GM18526 (cell line): ENCODE measurements at regions not wholly inside any gene's neighbourhood (a gene's known extent, or its start where the extent isn't known, plus 50 kb on each side); places are given as distances from the start of the nearest gene placed in this dataset.

Source experiments
- POLR2A ChIP-seq: IDR thresholded peaks from 3 replicates; pipeline ENCODE4 v1.6.1; 2011; ENCODE audit not compliant: insufficient read length; ENCODE audit errors: extremely low read depth

GRCh38 chr7:155204744-155205367, 92.8 kb upstream of the INSIG1 start:
- TF ChIP-seq POLR2A = no peak

- peak; percentile 67 for TF ChIP-seq POLR2A
These were observed 92.0 kb upstream of the INSIG1 start for GRCh38 chr7:155205368-155206317.

DNA sequence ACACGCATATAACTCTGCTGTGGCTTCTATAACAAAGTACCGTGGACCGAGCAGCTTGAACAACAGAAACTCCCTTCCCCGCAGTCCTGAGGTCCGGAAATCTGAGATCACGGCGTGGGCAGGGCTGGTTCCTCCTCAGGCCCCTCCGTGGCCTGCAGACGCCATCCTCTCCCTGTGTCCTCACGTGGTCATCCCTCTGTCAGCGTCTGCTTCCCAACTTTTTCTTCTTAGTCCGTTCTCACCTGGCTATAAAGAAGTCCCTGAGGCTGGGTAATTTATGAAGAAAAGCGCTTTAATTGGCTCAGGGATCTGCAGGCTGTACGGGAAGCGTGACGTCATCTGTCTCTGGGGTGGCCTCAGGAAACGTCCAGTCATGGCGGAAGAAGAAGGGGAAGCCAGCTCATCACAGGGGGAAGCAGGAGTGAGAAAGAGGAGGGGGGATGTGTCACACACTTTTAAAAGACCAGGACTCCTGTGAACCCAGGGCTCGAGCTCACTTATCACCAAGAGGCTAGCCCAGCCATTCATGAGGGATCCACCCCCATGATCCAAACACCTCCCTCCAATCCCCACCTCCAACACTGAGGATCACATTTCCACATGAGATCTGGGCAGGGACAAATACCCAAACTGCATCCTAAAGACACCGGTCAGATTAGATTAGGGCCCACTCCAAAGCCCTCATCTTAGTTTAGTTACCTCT, 91.2 kb upstream of the INSIG1 start:
- TF ChIP-seq POLR2A = peak; percentile 33

DNA sequence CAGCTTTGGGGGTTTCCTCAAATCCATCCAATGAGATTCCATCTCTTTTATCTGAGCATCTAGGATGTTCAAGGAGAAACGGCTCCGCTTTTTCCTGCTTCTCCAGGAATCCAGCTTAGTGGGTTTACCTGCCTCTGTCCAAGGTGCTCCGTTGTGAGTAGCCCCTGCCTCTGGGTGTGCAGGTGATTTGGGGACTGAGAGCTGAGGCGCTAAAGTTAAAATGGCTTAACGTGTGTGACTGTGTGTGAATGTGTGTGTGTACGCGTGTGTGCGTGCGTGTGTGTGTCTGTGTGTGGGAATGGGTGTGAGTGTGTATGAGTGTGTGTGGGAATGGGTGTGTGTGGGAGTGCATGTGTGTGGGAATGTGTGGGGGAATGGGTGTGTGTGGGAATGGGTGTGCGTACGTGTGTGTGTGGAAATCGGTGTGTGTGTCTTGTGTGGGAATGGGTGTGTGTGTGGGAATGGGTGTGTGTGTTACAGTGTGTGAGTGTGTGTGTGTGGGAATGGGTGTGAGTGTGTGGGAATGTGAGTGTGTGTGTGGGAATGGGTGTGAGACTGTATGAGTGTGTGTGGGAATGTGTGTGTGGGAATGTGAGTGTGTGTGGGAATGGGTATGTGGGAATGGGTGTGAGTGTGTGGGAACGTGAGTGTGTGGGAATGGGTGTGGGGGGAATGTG, 90.2 kb upstream of the INSIG1 start:
- TF ChIP-seq POLR2A = no peak

- no peak for TF ChIP-seq POLR2A
These were observed 88.8 kb upstream of the INSIG1 start for GRCh38 chr7:155208681-155209477.

- TF ChIP-seq POLR2A = no peak
These were observed 88.0 kb upstream of the INSIG1 start for GRCh38 chr7:155209478-155210319.

- no peak for TF ChIP-seq POLR2A
These were observed 87.3 kb upstream of the INSIG1 start for GRCh38 chr7:155210356-155210755.

DNA sequence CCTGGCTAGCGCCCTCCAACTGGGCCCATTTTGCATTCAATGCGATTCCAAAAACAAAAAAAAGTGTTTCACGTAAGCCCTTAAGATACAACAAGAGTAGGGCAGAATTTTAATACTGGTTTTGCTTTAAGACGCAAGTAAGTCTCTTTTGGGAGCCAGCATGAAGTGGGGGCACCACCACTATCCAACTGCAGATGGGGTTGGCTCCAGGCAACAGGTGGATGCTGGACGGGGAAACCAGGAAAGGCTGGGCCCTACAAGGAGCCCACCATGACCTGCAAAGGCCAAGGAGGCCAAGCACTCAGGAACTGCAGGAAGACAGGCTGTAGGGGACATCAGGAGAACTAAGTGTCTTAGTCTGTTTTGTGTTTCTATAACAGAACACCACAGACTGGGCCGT, 86.5 kb upstream of the INSIG1 start:
- TF ChIP-seq POLR2A = no peak

DNA sequence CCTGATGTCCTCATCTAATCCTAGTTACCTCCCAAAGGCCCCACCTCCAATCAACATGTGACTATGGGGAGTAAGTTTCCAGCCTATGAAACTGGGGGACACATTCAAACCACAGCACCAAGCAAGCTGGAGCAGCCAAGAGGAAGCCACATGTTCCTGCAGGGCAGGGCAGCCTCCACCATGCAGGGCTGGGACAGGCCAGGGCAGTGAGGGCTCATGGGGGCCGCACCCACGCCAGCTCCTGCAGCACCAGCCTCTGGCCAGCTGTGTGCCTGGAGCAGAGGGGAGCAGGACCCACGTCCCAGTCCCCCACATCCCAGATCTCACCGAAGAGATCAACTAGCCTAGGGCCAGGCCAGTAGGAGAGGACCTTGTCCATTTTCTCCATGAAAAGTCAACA, 85.9 kb upstream of the INSIG1 start:
- TF ChIP-seq POLR2A = no peak

DNA sequence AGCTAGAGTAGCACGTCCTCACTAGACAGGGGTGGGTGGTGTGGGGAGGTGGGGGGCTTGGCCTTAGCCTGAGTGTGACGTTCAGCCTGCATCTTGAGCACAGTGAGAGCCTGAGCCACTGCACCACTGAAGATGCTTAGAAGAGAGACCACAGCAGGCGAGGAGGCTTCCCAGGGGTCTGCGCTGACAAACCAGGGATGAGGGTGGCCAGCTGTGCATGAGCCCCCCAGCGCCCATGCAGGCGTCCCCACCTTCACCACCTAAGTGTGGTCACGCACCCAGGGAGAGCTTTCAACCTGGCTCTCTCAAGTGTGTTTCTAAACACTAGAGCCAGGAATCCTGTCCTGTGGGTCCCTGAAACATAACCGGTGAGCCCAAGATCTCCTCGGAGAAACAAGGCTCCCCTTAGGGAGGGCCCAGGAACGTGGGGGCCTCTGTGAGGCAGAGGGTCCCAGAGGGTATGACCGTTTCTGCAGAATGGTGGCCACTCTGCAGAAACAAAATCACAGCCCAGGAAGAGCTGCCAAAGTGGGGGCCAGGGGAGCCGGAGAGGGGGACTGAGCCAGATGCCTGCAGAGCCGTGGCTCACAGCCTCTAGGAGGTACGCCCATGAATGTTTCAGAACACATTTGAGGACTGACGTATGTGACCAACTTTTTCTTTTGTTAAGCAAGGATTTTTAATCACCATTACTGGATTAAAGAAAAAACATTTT, 85.2 kb upstream of the INSIG1 start:
- no peak for TF ChIP-seq POLR2A

GRCh38 chr7:155213385-155213784, 84.3 kb upstream of the INSIG1 start:
- no peak for TF ChIP-seq POLR2A

GRCh38 chr7:155213955-155214740, 83.5 kb upstream of the INSIG1 start:
- TF ChIP-seq POLR2A = no peak
